GM18951 (cell line): ENCODE measurements at regions not wholly inside any gene's neighbourhood (a gene's known extent, or its start where the extent isn't known, plus 50 kb on each side); places are given as distances from the start of the nearest gene placed in this dataset.
"Not testable (repeated sequence)": the region's sequence is repeated elsewhere in the genome, so short reads cannot be mapped to it uniquely, and the experiment has no call there.

Experiments
- POLR2A ChIP-seq: IDR thresholded peaks from 4 replicates; pipeline ENCODE4 v1.6.1; 2011; ENCODE audit warnings: mild to moderate bottlenecking; ENCODE audit not compliant: insufficient read length, insufficient read depth; ENCODE audit errors: extremely low read depth
- in situ Hi-C: fragments of 300-500 bp; cut with MboI; formaldehyde crosslinking; loops from one replicate; pipeline ENCODE4 v1.12.0; 2022; ENCODE audit warnings: low sequenced_read_pairs, mixed read lengths, inconsistent platforms; ENCODE audit not compliant: unreplicated experiment

GRCh38 chr11:119566319-119566718, 143.3 kb upstream of the THY1 start:
- TF ChIP-seq POLR2A = no peak
- in situ Hi-C loops = no loop called here

DNA sequence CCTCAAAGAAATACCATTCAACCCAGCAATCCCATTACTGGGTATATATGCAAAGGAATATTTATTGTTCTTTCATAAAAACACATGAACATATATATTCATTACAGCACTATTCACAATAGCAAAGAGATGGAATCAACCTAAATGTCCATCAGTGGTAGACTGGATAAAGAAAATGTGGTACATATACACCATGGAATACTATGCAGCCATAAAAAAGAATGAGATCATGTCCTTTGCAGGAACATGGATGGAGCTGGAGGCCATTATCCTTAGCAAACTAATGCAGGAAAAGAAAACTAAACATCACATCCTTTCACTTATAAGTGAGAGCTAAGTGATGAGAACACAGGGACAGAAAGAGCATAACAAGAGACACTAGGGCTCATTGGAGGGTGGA, 142.7 kb upstream of the THY1 start:
- in situ Hi-C loops = not testable (repeated sequence)

GRCh38 chr11:119560961-119561360, 138.0 kb upstream of the THY1 start:
- TF ChIP-seq POLR2A = no peak
- in situ Hi-C loops = no loop called here

- TF ChIP-seq POLR2A = no peak
- in situ Hi-C loops = no loop called here
Observed at GRCh38 chr11:119560291-119560690, 137.3 kb upstream of the THY1 start.

- TF ChIP-seq POLR2A = no peak
- in situ Hi-C loops = no loop called here
Observed at GRCh38 chr11:119552106-119552485, 129.1 kb upstream of the THY1 start.

DNA sequence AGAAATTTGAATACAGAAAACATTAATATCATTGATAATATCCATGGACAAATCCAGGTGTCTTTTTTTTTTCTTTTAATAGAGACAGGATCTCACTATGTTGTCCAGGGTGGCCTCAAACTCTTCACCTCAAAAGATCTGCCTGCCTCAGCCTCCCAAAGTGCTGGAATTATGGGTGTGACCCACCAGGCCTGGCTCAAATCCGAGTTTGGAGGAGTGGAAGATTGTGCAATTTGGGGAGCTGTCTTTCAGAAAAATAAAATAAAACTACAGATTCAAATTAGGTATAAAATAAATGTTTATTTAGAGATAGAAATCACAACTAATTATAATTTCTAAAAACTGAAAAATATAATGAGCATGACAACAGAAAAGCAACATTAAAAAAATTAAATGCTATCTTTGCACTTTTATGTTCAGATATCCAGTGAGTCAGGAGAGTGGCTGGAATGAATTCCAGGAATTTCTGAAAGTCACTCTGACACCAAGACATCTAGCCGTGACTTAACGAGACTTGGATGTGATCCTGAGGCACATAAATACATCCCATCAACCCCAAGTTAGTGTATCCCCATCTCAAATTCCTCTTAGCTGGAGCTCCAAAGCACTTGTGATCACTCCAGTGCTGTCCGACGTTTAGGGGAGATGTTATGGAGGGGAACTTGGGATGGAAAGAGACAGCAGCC, 128.6 kb upstream of the THY1 start:
- in situ Hi-C loops = no loop called here
- TF ChIP-seq POLR2A = no peak

GRCh38 chr11:119550053-119550752, 127.2 kb upstream of the THY1 start:
- no peak for TF ChIP-seq POLR2A
- in situ Hi-C loops = no loop called here

GRCh38 chr11:119547511-119547910, 124.5 kb upstream of the THY1 start:
- in situ Hi-C loops = no loop called here
- no peak for TF ChIP-seq POLR2A

- TF ChIP-seq POLR2A = no peak
- in situ Hi-C loops = no loop called here
Observed at GRCh38 chr11:119545978-119546915, 123.3 kb upstream of the THY1 start.

- TF ChIP-seq POLR2A = no peak
- in situ Hi-C loops = no loop called here
Observed at GRCh38 chr11:119540370-119541125, 117.6 kb upstream of the THY1 start.

DNA sequence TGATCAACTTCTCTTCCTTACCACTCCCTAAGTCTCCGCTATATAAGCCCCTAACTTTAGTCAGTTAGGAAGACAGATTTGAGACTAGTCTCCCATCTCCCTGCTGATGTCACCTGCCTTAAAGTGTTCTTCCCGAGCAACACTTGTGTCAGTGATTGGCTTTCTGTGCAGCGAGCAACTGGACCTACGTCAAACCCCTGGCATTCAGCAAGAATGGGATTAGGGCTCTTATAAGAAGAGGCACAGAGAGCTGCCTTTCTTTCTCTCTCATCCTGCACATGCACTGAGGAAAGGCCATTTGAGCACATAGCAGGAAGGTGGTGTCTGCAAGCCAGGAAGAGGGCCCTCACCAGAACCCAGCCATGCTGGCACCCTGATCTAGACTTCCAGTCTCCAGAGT, 116.6 kb upstream of the THY1 start:
- in situ Hi-C loops = no loop called here
- TF ChIP-seq POLR2A = no peak

GRCh38 chr11:119538753-119539152, 115.8 kb upstream of the THY1 start:
- no peak for TF ChIP-seq POLR2A
- in situ Hi-C loops = no loop called here

GRCh38 chr11:119537306-119538253, 114.6 kb upstream of the THY1 start:
- in situ Hi-C loops = no loop called here
- no peak for TF ChIP-seq POLR2A
